ENCODE measurements at regions not wholly inside any gene's neighbourhood (a gene's known extent, or its start where the extent isn't known, plus 50 kb on each side); places are given as distances from the start of the nearest gene placed in this dataset.

- no peaks in the 10 kb centered on the region for H3K4me1 ChIP-seq (ENCODE audit: control insufficient read depth in 1 of 2, insufficient read depth in 2 of 2, low read length in 2 of 2)
- DNase-seq = no peak
- Mint-ChIP-seq H3K27ac (no peak overlapping the region), H3K27me3 (ENCODE audit: low read depth in 3 of 3) (no peaks in the 10 kb centered on the region), H3K4me3 (no peak overlapping the region), H3K9me3 (no peaks in the 10 kb centered on the region), H3K36me3 (no peaks in the 10 kb centered on the region), H3K4me1 (no peaks in the 10 kb centered on the region)
- 100% methylated on average over 1 of the region's 4 CpGs for WGBS (ENCODE audit: insufficient coverage)
- no peaks in the 10 kb centered on the region for H4K20me1 ChIP-seq (ENCODE audit: insufficient read depth, low read length)
- TF ChIP-seq, protein P1, sequence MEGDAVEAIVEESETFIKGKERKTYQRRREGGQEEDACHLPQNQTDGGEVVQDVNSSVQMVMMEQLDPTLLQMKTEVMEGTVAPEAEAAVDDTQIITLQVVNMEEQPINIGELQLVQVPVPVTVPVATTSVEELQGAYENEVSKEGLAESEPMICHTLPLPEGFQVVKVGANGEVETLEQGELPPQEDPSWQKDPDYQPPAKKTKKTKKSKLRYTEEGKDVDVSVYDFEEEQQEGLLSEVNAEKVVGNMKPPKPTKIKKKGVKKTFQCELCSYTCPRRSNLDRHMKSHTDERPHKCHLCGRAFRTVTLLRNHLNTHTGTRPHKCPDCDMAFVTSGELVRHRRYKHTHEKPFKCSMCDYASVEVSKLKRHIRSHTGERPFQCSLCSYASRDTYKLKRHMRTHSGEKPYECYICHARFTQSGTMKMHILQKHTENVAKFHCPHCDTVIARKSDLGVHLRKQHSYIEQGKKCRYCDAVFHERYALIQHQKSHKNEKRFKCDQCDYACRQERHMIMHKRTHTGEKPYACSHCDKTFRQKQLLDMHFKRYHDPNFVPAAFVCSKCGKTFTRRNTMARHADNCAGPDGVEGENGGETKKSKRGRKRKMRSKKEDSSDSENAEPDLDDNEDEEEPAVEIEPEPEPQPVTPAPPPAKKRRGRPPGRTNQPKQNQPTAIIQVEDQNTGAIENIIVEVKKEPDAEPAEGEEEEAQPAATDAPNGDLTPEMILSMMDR (IDR thresholded peaks at IDR 0.05) = no peak
- H3K4me2 ChIP-seq (replicated peaks; ENCODE audit: extremely low read depth, low read length, poor library complexity, severe bottlenecking) = no peak overlapping the region
- H3K4me3 ChIP-seq (replicated peaks in 1 of 3; ENCODE audit: low read depth in 2 of 3, low read length in 3 of 3) = no peak overlapping the region
- intact Hi-C loops (cut with micrococcal nuclease) = no loop called here
- no peaks in the 10 kb centered on the region for H3K36me3 ChIP-seq (replicated peaks in 1 of 2; ENCODE audit: control insufficient read depth in 1 of 2, insufficient read depth in 2 of 2, low read length in 2 of 2)
- no peak overlapping the region for H3K27ac ChIP-seq (ENCODE audit: low read depth in 1 of 2, low read length in 2 of 2)
- no peaks in the 10 kb centered on the region for H3K27me3 ChIP-seq (ENCODE audit: control insufficient read depth in 2 of 2, insufficient read depth in 2 of 2, low read length in 2 of 2)
- no peaks in the 10 kb centered on the region for H3K79me2 ChIP-seq (ENCODE audit: insufficient read depth, low read length)
- H2AFZ ChIP-seq (ENCODE audit: insufficient read depth, low read depth, low read length, poor library complexity, severe bottlenecking) = no peak overlapping the region
- H3K9me3 ChIP-seq (replicated peaks in 1 of 2; ENCODE audit: control insufficient read depth in 1 of 2, insufficient read depth in 1 of 2, low read length in 2 of 2) = no peaks in the 10 kb centered on the region
- H3K9ac ChIP-seq (ENCODE audit: insufficient read depth, low read length, poor library complexity, severe bottlenecking) = no peak overlapping the region
Measured at GRCh38 chr6:166697113-166697512, 70.1 kb upstream of the RPS6KA2 start.

GRCh38 chr6:166693880-166694279 lies 66.8 kb upstream of the RPS6KA2 start:
- no peak overlapping the region for H3K9ac ChIP-seq (ENCODE audit: insufficient read depth, low read length, poor library complexity, severe bottlenecking)
- H3K27ac Mint-ChIP-seq = no peak overlapping the region
- no peak overlapping the region for H2AFZ ChIP-seq (ENCODE audit: insufficient read depth, low read depth, low read length, poor library complexity, severe bottlenecking)
- no peak overlapping the region for H3K27ac ChIP-seq (ENCODE audit: low read depth in 1 of 2, low read length in 2 of 2)
- no peaks in the 10 kb centered on the region for H3K4me1 ChIP-seq (ENCODE audit: control insufficient read depth in 1 of 2, insufficient read depth in 2 of 2, low read length in 2 of 2)
- no peaks in the 10 kb centered on the region for H3K27me3 ChIP-seq (ENCODE audit: control insufficient read depth in 2 of 2, insufficient read depth in 2 of 2, low read length in 2 of 2)
- H3K4me1 Mint-ChIP-seq = no peaks in the 10 kb centered on the region
- no peaks in the 10 kb centered on the region for H4K20me1 ChIP-seq (ENCODE audit: insufficient read depth, low read length)
- peaks cover 0 to 9% (median 3%) of the 10 kb centered on the region in 3 donors for H3K27me3 Mint-ChIP-seq (ENCODE audit: low read depth in 3 of 3)
- H3K9me3 ChIP-seq (replicated peaks in 1 of 2; ENCODE audit: control insufficient read depth in 1 of 2, insufficient read depth in 1 of 2, low read length in 2 of 2) = no peaks in the 10 kb centered on the region
- peaks cover 0 to 1% (median 0%) of the 10 kb centered on the region in 7 donors for H3K9me3 Mint-ChIP-seq
- no peak overlapping the region for H3K4me3 Mint-ChIP-seq
- H3K4me2 ChIP-seq (replicated peaks; ENCODE audit: extremely low read depth, low read length, poor library complexity, severe bottlenecking) = no peak overlapping the region
- no peak for DNase-seq
- H3K4me3 ChIP-seq (replicated peaks in 1 of 3; ENCODE audit: low read depth in 2 of 3, low read length in 3 of 3) = no peak overlapping the region
- H3K36me3 Mint-ChIP-seq = no peaks in the 10 kb centered on the region
- intact Hi-C loops (cut with micrococcal nuclease) = no loop called here
- WGBS (ENCODE audit: insufficient coverage) = 95% methylated on average over 5 of the region's 7 CpGs
- H3K79me2 ChIP-seq (ENCODE audit: insufficient read depth, low read length) = no peaks in the 10 kb centered on the region
- TF ChIP-seq, protein P1 (IDR thresholded peaks at IDR 0.05) = no peak
- no peaks in the 10 kb centered on the region for H3K36me3 ChIP-seq (replicated peaks in 1 of 2; ENCODE audit: control insufficient read depth in 1 of 2, insufficient read depth in 2 of 2, low read length in 2 of 2)
